Stimulated activated CD8-positive, alpha-beta memory T cell treated with anti-CD3 and anti-CD28 coated beads, Interleukin-4, amount 100 ng/mL, for 4 hours (primary cell): ENCODE measurements at regions not wholly inside any gene's neighbourhood (a gene's known extent, or its start where the extent isn't known, plus 50 kb on each side); places are given as distances from the start of the nearest gene placed in this dataset.
"Not testable (repeated sequence)": the region's sequence is repeated elsewhere in the genome, so short reads cannot be mapped to it uniquely, and the experiment has no call there.

Experiments used
- DNase-seq, 2 donors: peaks; one replicate each; pipeline ENCODE4 v3.0.0-alpha.2; 2020; ENCODE audit warnings: low read depth in 2 of 2, low spot score in 1 of 2

DNA sequence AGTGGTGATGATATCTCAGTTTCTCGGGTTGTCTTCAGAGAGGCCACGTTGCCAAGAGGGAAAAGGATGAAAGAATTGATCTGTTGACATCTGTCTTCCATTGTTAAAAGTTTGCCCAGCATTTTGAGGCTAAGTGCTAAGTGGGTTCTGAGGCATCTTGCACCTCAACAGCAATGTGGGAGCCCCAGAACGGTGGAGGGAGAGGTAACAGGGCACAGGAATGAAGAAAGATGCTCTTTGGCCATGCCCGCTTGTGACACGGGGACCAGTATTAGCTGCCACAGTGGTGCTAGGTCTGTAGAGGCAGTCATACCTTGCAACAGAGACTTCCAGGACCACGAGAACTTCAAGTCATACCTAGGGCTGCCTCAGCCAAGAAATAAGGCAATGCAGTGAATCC lies 106.6 kb upstream of the NUPR2 start:
- no peak for DNase-seq

DNA sequence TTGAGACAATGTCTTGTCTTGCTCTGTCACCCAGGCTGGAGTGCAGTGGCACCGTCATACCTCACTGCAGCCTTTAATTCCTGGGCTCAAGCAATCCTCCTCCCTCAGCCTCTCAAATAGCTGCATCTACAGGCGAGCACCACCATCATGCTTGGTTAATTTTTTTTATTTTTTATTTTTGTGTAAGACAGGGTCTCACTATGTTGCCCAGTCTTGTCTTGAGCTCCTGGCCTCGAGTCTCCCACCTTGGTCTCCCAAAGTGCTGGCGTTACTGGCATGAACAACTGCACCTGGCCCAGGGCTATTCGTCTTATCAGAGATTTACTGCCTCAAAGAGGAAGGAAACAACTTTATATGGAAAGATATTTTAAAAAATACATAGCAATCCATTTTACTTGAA lies 102.8 kb upstream of the NUPR2 start:
- DNase-seq: no peak

DNA sequence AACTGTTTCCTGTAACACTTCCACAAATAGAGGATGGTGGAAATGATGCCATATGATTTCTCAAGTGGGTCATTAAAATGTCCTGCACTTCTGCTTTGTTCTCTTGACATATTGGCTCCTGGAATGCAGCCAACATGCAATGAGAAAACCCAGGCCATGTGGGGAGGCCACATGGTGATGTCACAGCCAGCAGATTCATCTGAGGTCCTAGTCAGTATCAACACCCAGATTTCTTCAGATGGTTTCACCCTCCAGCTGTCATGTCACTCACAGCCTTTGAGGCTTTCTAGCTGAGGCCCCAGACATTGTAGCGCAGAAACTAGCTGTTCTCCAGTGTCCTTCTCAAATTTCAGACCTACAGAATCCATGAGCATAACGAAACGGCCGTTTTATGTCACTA lies 102.3 kb upstream of the NUPR2 start:
- DNase-seq: no peak

GRCh38 chr7:56213574-56213973 lies 97.4 kb upstream of the NUPR2 start:
- no peak for DNase-seq

- no peak for DNase-seq
Observed at GRCh38 chr7:56206420-56206819, 90.2 kb upstream of the NUPR2 start.

- DNase-seq: no peak
Observed at GRCh38 chr7:56199639-56200038, 83.4 kb upstream of the NUPR2 start.

DNA sequence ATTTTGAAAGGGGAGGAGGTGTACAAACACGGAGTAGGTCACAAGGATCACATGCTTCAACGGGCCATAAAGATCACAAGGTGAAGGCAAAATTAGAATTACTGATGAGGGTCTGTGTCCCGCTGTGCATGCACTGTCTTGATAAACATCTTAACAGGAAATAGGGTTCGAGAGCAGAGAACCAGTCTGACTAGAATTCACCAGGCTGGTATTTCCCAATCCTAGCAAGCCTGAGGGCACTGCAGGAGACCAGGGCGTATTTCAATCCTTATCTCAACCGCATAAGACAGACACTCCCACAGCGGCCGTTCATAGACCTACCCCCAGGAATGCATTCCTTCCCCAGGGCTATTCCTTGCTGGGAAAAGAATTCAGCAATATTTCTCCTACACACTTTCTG lies 80.0 kb upstream of the NUPR2 start:
- DNase-seq: not testable (repeated sequence)

- no peak for DNase-seq
Observed at GRCh38 chr7:56188823-56189346, 72.7 kb upstream of the NUPR2 start.

DNA sequence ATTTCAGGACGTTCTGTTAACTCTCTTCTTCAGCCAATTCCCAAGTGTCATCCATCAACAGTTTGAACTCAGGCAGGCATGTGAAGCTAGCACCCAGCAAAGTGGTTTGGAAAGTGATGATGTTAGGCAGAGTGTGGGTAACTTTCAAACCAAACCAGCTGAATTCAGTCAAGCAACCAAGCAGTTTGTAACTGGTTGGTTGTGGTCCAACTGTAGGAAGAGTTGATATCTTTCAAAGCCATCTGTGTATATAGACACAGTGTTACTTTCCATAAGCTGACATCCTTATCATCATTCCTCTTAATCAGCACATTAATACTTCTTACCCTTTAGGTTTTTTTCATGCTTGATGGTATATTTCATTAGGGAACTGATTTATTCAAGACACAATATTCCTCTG lies 72.2 kb upstream of the NUPR2 start:
- no peak for DNase-seq

GRCh38 chr7:56181010-56181409 lies 64.8 kb upstream of the NUPR2 start:
- DNase-seq: no peak

GRCh38 chr7:56175771-56176170 lies 59.6 kb upstream of the NUPR2 start:
- DNase-seq: no peak

- no peak for DNase-seq
Observed at GRCh38 chr7:56174875-56175760, 58.9 kb upstream of the NUPR2 start.

DNA sequence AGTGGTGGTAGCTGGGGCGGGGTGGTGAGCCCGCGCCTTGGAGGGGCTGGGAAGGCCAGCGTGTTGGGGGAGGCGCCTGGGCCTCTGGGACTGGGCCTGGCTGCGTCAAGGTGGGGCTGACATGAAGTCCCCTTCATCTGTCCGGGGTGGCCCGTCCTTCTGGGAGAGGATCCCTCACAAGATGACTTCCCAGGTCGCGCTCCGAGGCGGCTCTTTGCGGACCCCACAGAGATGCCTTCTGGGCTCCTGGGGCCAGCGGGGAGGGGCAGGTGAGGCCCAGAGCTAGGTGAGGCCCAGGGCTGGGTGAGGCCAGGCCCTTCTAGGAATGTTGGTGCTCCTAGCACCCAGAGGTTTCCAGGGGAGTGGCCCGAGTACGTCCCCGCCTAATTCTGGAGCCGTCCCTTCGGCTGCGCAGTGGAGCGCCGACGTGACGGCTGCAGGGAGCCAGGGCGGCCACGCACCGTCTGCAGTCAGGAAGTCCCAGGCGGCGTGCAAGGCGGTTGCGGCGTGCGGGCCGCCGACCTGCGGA lies 58.2 kb upstream of the NUPR2 start:
- DNase-seq: no peak
